Esophagus (tissue), 2 donors: ENCODE measurements at regions not wholly inside any gene's neighbourhood (a gene's known extent, or its start where the extent isn't known, plus 50 kb on each side); places are given as distances from the start of the nearest gene placed in this dataset.
"Not testable (repeated sequence)": the region's sequence is repeated elsewhere in the genome, so short reads cannot be mapped to it uniquely, and the experiment has no call there.

ENCODE experiments used
- H3K27ac ChIP-seq, 2 donors: one replicate each; pipeline ENCODE4 v1.5.1; 2013; ENCODE audit warnings: low read depth in 2 of 2, mild to moderate bottlenecking in 2 of 2, inconsistent platforms in 1 of 2, low read length in 1 of 2, moderate library complexity in 1 of 2
- H3K27me3 ChIP-seq, 2 donors: one replicate each; pipeline ENCODE4 v1.6.1; 2013; ENCODE audit warnings: low read length in 2 of 2, control low read depth in 1 of 2, mild to moderate bottlenecking in 1 of 2; ENCODE audit not compliant: insufficient read depth in 2 of 2, control insufficient read depth in 1 of 2
- H3K36me3 ChIP-seq, 2 donors: one replicate each; pipeline ENCODE4 v1.6.1; 2013; ENCODE audit warnings: low read length in 1 of 2; ENCODE audit not compliant: control insufficient read depth in 2 of 2, insufficient read depth in 2 of 2
- H3K4me1 ChIP-seq, 2 donors: one replicate each; pipeline ENCODE4 v1.6.1; 2013; ENCODE audit warnings: low read length in 1 of 2; ENCODE audit not compliant: control insufficient read depth in 2 of 2, insufficient read depth in 2 of 2
- H3K4me3 ChIP-seq, 2 donors: one replicate each; pipeline ENCODE4 v1.5.1; 2013; ENCODE audit warnings: low read length in 2 of 2, mild to moderate bottlenecking in 2 of 2, low read depth in 1 of 2, moderate library complexity in 1 of 2
- H3K9me3 ChIP-seq, 2 donors: one replicate each; pipeline ENCODE4 v1.6.1; 2013; ENCODE audit warnings: mild to moderate bottlenecking in 2 of 2, low read depth in 1 of 2, low read length in 1 of 2, moderate library complexity in 1 of 2; ENCODE audit not compliant: control insufficient read depth in 2 of 2, insufficient read depth in 1 of 2
- WGBS, 2 donors: extraction: QIAGEN DNeasy Blood & Tissue Kit; methylation state at CpG; one replicate each; pipeline ENCODE4 v1.1.7; 2013; 5-methylcytosine and 5-hydroxymethylcytosine counted together
- donor health status: healthy with polysubstance abuse.
- donor health status: Bipolar disorder and iron deficiency.

- H3K9me3 ChIP-seq, result no peaks in the 10 kb centered on the region
- H3K4me1 ChIP-seq, result no peaks in the 10 kb centered on the region
- H3K4me3 ChIP-seq, result no peak overlapping the region
- 80 to 85% methylated on average over 8 of the region's 8 CpGs for WGBS, 2 donors
- H3K27me3 ChIP-seq, result no peaks in the 10 kb centered on the region
- no peak overlapping the region for H3K27ac ChIP-seq
- no peaks in the 10 kb centered on the region for H3K36me3 ChIP-seq
Observed at GRCh38 chr11:134499990-134500389, 87.9 kb upstream of the B3GAT1 start.

GRCh38 chr11:134498326-134499139, 86.5 kb upstream of the B3GAT1 start:
- Histone ChIP-seq H3K36me3 (no peaks in the 10 kb centered on the region), H3K4me3 (no peak overlapping the region), H3K4me1 (no peaks in the 10 kb centered on the region), H3K9me3 (no peaks in the 10 kb centered on the region), H3K27me3 (no peaks in the 10 kb centered on the region), H3K27ac (no peak overlapping the region)
- 83 to 87% methylated on average over 19 of the region's 19 CpGs for WGBS, 2 donors

- Histone ChIP-seq H3K4me1 (no peaks in the 10 kb centered on the region), H3K27me3 (no peaks in the 10 kb centered on the region), H3K4me3 (no peak overlapping the region), H3K36me3 (no peaks in the 10 kb centered on the region), H3K27ac (no peak overlapping the region), H3K9me3 (no peaks in the 10 kb centered on the region)
- 16 to 23% methylated on average over 5 of the region's 5 CpGs for WGBS, 2 donors
Observed at GRCh38 chr11:134497586-134497985, 85.5 kb upstream of the B3GAT1 start.

GRCh38 chr11:134496058-134496457, 84.0 kb upstream of the B3GAT1 start:
- not testable (repeated sequence) for H3K9me3 ChIP-seq, H3K27ac ChIP-seq, H3K4me1 ChIP-seq, H3K27me3 ChIP-seq, H3K4me3 ChIP-seq, H3K36me3 ChIP-seq
- 72 to 79% methylated on average over 2 of the region's 2 CpGs for WGBS, 2 donors

- H3K9me3 ChIP-seq, H3K27ac ChIP-seq, H3K4me3 ChIP-seq, H3K4me1 ChIP-seq, H3K36me3 ChIP-seq, H3K27me3 ChIP-seq: not testable (repeated sequence)
- WGBS, 2 donors, result 72% methylated on average over 2 of the region's 2 CpGs
Observed at GRCh38 chr11:134494395-134494794, 82.4 kb upstream of the B3GAT1 start.

- not testable (repeated sequence) for H3K36me3 ChIP-seq, H3K4me1 ChIP-seq, H3K4me3 ChIP-seq, H3K27me3 ChIP-seq, H3K9me3 ChIP-seq, H3K27ac ChIP-seq
- WGBS, 2 donors, result 85 to 92% methylated on average over 2 of the region's 2 CpGs
Observed at GRCh38 chr11:134492411-134492810, 80.4 kb upstream of the B3GAT1 start.

GRCh38 chr11:134489728-134490127, 77.7 kb upstream of the B3GAT1 start:
- WGBS, 2 donors, result 58 to 78% methylated on average over 5 of the region's 5 CpGs
- Histone ChIP-seq H3K9me3 (peaks cover 0 to 3% of the 10 kb centered on the region in 2 donors), H3K27me3 (no peaks in the 10 kb centered on the region)

GRCh38 chr11:134488913-134489312, 76.9 kb upstream of the B3GAT1 start:
- H3K4me3 ChIP-seq, result no peak overlapping the region
- no peak overlapping the region for H3K27ac ChIP-seq
- H3K9me3 ChIP-seq, result peaks cover 0 to 3% of the 10 kb centered on the region in 2 donors
- no peaks in the 10 kb centered on the region for H3K36me3 ChIP-seq
- H3K4me1 ChIP-seq, result no peaks in the 10 kb centered on the region
- H3K27me3 ChIP-seq, result no peaks in the 10 kb centered on the region
- WGBS, 2 donors, result 76 to 80% methylated on average over 9 of the region's 9 CpGs

More at GRCh38 chr11:134489728-134490127, 77.7 kb upstream of the B3GAT1 start:
- Histone ChIP-seq H3K36me3 (no peaks in the 10 kb centered on the region), H3K4me1 (no peaks in the 10 kb centered on the region), H3K27ac (no peak overlapping the region), H3K4me3 (no peak overlapping the region)

GRCh38 chr11:134488512-134488911, 76.5 kb upstream of the B3GAT1 start:
- Histone ChIP-seq H3K27ac (no peak overlapping the region), H3K4me1 (no peaks in the 10 kb centered on the region), H3K36me3 (no peaks in the 10 kb centered on the region), H3K4me3 (no peak overlapping the region), H3K27me3 (no peaks in the 10 kb centered on the region), H3K9me3 (peaks cover 0 to 3% of the 10 kb centered on the region in 2 donors)
- WGBS, 2 donors, result 58 to 64% methylated on average over 4 of the region's 4 CpGs

- H3K9me3 ChIP-seq, result peaks cover 0 to 3% of the 10 kb centered on the region in 2 donors
- no peaks in the 10 kb centered on the region for H3K4me1 ChIP-seq
- H3K36me3 ChIP-seq, result no peaks in the 10 kb centered on the region
- 79 to 80% methylated on average over 3 of the region's 3 CpGs for WGBS, 2 donors
- H3K27ac ChIP-seq, result no peak overlapping the region
- no peak overlapping the region for H3K4me3 ChIP-seq
- no peaks in the 10 kb centered on the region for H3K27me3 ChIP-seq
Observed at GRCh38 chr11:134487696-134488095, 75.7 kb upstream of the B3GAT1 start.
